Endothelial cell of umbilical vein (primary cell): ENCODE measurements at regions not wholly inside any gene's neighbourhood (a gene's known extent, or its start where the extent isn't known, plus 50 kb on each side); places are given as distances from the start of the nearest gene placed in this dataset.
"Not testable (repeated sequence)": the region's sequence is repeated elsewhere in the genome, so short reads cannot be mapped to it uniquely, and the experiment has no call there.

Experiments used
- CTCF ChIP-seq, 2 donors: IDR thresholded peaks; 1 replicate in 1 of 2; 2 replicates in 1 of 2; pipeline ENCODE4 v1.5.1; 2011; ENCODE audit warnings: low read length in 2 of 2, mild to moderate bottlenecking in 2 of 2, moderate library complexity in 2 of 2, control low read depth in 1 of 2, inconsistent platforms in 1 of 2, low read depth in 1 of 2; ENCODE audit not compliant: insufficient read depth in 1 of 2; ENCODE audit errors: extremely low read depth in 1 of 2
- EZH2 ChIP-seq: IDR thresholded peaks from 2 replicates; pipeline ENCODE4 v1.6.1; 2012; ENCODE audit warnings: borderline replicate concordance, low read depth, mild to moderate bottlenecking, moderate library complexity, low read length, inconsistent platforms; ENCODE audit not compliant: severe bottlenecking
- JUN ChIP-seq: IDR thresholded peaks from 2 replicates; pipeline ENCODE4 v1.6.1; 2011; ENCODE audit warnings: borderline replicate concordance, low read depth; ENCODE audit not compliant: insufficient read length, insufficient read depth
- MYC ChIP-seq: IDR thresholded peaks from one replicate; pipeline ENCODE4 v1.6.1; 2011; ENCODE audit warnings: mild to moderate bottlenecking, low read depth, low read length
- POLR2A ChIP-seq: IDR thresholded peaks from 2 replicates; pipeline ENCODE4 v1.6.1; 2012; ENCODE audit warnings: low read depth, mild to moderate bottlenecking, control low read depth, low read length

- TF ChIP-seq CTCF (IDR thresholded peaks at IDR 0.05; ENCODE audit: extremely low read depth in 1 of 2, insufficient read depth in 1 of 2, low read depth in 1 of 2, low read length in 2 of 2) = peak; percentile 9 to 28
- not testable (repeated sequence) for TF ChIP-seq MYC, EZH2, JUN, POLR2A
Measured at GRCh38 chr16:29181921-29182411, 197.1 kb downstream of the LAT start.
